H4 (cell line): ENCODE measurements at regions not wholly inside any gene's neighbourhood (a gene's known extent, or its start where the extent isn't known, plus 50 kb on each side); places are given as distances from the start of the nearest gene placed in this dataset.

Experiments
- DNase-seq: peaks from one replicate; pipeline ENCODE4 v3.0.0-alpha.2; 2015; ENCODE audit warnings: low spot score

DNA sequence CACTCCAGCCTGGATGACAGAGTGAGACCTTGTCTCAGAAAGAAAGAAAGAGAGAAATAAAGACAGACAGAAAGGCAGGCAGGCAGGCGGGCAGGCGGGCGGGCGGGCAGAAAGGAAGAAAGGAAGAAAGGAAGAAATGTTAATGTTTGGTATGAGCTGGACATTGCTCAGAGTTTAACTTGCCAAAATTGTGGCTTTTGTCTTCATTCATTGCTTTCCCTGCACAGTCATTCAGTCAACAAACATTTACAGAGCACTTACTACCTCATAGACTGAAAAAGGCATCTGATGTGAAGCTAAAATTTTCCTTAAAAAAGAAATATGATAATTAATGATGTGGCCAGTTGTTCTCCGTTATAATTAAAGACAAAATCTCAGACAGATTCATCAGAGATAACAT is 247.1 kb downstream of the SPTSSA start:
- DNase-seq: no peak

DNA sequence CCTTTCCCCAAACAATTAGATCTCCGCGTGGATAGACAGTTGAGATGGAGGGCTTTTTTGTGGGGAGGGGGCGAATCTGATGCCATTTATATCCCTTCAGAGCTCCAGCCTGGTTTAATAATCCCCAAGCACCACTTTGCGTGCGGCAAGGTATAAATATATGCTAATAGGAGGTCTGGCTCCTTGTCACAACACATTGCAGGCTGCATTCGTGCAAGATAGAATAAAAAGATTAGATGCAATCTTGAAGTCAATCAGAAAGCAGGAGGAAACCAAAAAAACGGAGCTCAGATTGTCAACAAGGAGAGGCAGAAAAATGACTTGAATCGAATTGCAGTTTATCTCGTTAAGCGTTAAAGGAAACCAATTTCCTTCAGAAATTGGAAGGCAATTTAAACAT is 248.7 kb downstream of the SPTSSA start:
- DNase-seq: no peak

DNA sequence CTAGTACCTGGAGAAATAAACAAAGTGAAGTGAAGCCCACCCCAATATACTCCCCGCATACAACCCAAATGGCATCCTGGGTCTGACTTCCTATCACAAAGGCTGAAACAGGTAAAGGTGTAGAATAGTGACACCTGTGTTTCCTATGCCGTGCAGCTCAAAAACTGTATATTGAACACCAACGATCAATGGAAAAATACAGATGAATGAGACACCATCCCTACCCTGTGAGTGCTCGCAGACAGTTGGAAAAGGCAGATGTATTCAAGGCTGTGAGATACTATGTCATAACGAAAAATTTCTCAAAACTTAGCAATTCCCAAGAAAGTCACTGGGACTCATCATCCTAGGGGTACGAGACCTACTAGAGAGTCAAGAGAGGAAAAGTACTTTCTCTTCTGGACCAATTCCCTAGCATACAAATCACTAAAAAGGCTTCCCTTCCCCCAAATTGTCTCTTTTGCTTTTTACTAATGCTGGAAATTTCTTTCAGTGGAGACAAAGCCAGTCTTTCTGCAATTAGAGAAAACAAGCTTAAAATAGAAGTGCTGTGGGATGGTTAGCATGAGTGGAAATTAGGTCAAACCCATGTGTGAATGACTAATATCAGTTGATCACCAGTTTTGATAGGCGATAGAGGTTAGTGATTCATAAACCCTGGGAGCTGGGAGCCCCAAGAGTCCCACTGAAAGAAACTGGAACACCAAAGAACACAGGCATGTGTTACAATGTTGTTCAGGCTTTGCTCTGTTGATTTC is 249.7 kb downstream of the SPTSSA start:
- DNase-seq: no peak

DNA sequence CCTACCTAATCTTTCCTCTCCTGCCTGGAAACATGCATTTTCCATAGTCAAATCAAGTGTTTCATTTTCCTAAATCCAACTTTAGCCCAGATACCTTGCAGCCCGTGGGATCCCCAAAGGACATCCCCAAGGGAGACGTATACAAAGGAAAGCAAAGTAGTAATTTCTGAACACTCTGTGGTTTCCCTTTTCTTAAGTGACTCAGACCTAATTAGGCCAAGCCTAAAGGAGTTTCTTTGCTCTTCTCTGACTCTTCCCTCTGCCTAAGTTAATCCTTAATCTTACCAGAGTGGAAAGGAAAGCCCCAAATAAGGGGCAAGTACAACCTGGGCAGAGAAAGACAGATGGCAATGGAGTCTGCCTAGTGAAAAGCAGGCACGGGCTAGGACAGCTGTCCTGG is 250.3 kb downstream of the SPTSSA start:
- DNase-seq: peak; percentile 19

DNA sequence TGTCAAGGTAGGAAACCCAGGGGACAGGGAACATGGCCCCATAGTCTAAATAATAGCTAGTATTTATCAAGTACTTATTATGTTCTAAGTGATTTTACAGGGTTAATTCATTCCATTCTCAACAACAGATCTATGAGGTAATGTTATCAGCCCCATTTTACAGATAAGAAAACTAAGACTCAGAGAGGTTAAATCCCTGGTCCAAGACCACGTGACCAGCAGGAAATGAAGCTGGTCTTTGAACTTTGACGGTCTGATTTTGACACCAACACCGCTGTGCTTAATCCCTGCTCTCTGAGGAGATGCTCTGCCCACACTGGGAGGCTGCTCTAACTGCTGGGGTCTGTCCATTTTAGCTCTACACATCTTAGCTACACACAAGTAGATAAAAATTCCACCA is 253.5 kb downstream of the SPTSSA start:
- no peak for DNase-seq

DNA sequence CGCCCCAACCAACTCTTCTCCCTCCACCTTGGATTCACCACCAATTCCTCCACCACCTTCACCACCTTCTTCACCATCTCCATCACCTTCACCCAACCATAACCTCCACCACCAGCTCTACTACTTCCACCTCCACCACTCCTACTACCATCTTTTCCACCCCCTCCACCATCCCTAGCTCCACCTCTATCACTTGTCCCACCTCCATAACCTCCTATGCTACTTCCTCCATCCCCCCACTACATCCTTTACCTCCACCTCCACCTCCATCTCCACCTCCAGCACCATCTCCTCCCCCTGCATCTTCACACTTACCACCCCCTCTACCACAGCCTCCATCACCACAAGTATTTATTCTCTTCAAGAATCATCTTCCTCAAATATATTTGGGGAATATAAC is 254.9 kb upstream of the EGLN3 start:
- no peak for DNase-seq

DNA sequence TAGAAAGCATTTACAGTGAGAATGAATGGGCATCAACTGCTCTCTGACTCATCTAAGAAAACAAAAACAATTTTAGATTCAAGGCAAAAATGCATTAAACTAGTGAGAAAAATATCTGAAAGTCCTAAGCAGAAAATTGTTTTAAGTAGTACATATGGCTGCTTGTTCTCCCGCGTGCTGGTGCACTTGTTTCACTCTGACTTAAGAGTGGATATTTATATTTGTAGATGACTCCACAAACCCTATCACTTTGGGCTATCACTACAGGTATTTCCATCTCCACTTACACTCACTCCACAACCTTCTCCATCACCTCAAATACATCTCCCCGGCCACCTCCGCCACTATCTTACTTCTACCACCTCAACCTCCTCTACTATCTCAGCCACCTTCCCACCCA is 253.9 kb upstream of the EGLN3 start:
- DNase-seq: no peak

DNA sequence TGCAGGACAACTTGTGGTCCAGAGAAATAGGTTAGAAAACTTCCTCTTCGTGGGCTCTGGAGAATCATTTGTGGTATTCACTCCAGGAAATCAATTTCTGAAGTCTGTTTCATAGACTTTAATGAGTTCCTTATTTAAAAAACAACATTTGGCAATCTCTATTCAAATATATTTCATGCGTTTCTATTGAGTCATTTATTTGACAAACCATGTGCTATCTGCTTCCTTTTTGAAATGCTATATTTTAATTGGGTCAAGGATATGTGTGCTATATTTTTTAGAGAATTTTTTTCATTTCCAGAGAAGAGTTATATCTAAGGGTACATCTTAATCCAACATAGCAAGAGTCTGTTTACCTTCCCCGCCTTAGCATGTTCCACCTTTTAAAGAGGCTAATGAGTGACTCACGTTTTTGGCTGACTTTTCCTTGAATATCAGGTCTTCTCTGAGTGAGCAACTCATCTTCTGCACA is 252.4 kb upstream of the EGLN3 start:
- no peak for DNase-seq

DNA sequence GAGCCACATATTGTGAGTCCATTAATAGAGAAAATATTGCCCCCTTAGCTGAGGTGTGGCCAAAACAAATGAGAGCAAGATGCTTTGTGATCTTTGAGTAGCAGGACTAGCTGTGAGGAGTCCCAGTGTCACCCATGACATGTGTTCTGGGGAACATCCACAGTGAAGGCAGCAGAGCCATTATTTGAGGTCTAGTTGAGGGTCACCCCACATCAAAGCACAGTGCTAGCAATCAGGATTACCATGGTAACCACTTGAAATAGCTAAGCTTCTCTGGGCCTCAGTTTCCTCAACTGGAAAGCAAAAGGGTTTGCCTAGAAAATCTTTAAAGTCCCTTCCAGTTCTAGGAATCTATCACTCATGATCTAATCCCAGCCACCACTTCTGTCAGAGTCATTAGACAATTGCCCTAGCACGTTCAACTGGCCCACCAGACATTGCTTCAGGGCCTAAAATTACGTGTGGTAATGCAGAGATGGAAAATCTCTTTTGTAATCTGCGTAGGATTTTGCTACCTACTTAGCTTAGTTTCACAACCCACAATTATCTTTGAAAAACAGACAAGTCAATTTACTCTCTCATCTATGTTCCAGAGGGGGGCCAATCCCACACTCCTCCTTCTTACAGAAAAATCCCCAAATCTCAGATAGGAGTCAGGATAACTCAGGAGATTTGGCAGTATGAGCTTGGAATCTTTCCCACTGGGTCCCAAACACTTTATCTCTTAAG is 251.2 kb upstream of the EGLN3 start:
- DNase-seq: no peak

DNA sequence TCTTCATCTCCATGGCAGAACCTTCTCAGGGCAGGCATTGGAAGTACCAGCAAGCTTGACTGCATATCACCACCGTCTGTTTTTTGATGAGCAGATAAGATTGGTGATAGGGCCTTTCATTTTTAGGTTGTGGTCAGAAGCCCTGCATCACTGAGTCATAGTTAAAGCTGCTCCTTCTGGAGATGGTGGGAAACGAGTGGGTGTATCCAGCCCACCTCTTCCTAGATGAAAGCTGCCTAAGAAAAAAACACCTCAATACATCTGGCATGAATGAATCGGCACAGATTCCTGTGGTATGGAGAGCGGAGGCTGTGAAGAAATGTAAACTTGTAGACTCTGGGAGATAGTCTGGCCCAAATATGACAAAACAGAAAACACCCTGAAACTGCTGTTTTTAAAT is 248.7 kb upstream of the EGLN3 start:
- peak; percentile 69 for DNase-seq

DNA sequence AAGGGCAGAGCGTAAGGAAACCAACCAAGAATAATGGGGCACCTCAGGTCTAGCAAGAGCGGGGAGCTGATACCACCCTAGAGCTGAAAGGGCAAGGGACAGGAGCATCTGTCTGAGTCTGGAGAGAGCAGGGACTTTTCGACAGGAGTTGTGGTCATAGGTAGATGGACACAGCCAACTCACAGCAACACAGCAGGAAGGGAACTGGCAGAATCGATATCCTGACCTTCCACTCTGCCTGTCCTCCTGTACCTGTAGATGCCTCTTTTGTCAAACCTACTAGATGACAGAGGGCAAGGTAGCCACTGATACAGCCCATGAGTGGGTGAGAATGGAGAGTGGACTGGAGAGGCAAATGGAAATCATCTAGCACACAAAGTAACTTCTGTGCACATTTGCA is 247.2 kb upstream of the EGLN3 start:
- no peak for DNase-seq

DNA sequence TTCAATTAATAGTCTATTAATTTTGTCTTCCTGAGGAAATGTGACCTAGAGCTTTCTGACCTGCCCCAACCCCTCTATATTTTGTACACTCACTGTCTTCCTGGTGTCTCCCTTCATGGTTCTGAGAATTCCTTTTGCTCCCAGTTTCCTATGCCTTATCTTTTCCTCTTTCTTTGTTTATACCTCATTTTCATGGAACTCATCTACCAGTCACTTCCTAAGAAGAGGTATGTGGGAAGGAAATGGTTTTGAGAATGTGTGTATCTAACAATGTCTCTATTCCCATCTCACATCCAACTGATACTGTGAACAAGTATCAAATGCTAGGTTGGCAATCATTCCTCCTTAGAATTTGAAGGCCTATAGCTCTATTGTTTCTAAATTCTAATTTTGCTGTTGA is 245.1 kb upstream of the EGLN3 start:
- DNase-seq: no peak

DNA sequence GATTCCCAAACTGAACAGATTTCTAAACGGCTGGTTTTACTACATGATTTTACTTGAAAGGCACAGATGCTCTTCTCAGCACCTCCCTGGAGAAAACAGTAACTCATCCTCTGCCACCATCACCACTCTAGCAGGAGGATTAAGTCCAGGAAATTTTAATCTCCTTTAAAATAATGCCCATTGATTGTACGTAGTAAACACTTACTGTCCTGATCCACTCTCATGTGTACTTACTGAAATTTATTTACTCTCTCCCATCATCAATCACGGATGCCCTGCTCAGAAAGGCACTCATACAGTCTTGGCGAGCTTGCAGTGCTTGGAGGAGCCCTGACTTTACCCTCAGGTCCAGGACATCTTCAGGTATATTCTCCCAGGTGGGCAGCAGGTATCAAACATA is 239.8 kb upstream of the EGLN3 start:
- no peak for DNase-seq

DNA sequence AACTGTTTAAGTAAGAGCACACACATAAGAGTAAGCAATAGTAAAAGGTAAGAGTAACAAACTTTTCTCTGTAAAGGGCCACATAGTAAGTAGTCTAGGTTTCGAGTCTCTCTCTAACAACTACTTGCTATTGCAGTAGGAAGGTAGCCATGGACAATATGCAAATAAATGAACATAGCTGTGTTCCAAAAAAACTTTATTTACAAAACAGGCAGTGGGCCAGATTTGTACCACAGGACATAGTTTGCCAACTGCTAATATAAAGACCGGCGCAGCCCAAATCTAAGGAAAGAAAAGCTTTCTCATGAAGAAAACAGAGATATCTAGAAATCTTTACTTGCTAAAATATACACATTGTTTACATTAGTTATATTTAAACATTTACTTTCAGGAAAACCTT is 239.0 kb upstream of the EGLN3 start:
- no peak for DNase-seq

DNA sequence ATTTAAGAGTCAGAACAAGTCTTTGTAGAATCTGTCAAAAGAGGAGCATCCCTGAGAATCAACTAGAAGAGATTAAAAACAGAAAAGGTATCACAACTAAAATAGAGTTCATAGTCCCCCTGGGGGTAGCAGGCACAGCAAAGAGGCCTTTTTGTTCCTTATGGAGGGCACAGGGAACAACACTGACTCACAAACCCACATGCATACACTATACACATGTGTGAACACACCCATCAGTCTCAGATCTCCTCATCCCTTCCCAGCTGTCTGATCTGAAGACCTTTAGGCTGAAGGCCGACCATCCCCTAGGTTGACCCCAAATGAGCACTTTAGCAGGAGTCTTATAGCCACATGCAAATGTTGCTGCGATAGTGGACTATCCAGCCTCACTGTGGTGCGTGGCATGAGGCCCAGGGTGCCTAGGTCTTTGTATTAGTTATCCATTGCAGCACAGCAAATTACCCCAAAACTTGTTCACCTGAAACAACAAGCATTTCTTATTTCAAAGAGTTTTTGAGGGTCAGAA is 236.7 kb upstream of the EGLN3 start:
- DNase-seq: no peak

DNA sequence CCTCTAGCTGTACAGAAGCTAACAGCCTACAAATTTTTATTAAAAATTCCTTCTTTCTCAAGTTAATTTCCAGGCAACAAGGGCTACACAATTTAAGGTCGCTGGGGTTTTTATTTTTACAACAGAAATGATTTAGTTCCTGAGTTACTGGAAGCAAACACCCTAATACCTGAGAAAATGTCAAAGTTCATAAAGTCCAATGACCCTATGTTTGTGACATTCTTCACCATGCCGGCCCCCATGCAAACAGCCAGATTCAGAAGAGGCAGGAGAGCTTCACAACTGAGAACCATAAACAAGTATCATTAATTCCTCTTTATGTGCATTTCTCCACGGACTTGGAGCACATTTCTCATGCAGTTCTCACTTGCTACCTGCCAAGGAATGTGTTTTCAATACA is 236.2 kb upstream of the EGLN3 start:
- DNase-seq: no peak

DNA sequence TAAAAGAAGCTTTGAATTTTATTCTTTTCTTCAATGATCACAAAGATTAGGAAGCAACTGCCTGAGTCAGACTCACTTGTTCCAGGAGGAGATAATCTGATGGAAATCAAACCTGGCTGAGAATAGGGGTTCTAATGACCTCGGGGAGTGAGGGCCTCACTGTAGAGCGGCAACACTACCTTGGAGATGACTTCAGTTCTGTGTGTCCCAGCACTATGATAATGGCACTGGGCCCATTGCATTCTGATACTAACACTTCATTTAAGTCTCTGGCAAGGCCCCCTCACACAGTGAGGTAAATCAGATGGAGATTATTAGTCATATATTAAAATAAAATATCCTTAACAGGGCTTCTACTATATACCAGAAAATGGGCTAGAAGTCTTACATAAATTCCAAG is 233.3 kb upstream of the EGLN3 start:
- no peak for DNase-seq

DNA sequence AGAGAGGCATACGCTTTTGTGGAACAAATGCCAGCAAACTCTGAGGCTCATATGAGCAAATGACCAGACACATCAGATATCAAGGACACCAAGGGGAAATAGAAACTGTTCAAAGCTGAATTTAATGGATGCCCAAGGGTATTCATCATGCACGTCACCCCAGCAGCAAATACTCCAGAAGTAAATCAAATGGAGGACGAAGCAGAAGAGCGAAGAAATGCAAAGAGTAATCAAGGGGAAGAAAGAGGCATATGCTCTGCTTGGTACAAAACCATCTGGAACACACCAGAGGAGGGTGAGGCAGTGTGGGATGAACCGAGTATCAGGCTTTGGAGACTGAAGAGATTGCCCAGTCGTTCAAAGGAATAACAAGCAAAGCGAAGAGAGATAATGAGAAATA is 232.6 kb upstream of the EGLN3 start:
- no peak for DNase-seq

DNA sequence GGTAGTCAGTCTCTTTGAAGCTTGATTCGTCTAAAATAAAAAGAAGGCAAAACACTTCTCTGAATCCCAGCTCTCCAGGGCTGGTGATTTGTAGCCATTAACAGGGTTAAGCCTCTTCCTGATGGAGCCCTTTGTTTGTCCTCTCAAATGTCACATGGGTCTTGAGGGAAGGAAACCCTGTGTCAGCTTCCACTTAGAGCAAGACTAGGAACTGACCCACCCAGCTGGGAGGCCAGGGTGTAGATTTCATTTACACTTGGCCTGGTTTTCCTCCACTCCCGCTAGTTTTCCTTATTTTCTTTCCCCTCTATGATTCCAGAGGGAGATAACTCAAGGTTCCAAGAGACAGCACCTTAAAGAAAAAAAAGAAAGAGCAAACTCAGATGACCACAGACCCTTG is 230.5 kb upstream of the EGLN3 start:
- no peak for DNase-seq

DNA sequence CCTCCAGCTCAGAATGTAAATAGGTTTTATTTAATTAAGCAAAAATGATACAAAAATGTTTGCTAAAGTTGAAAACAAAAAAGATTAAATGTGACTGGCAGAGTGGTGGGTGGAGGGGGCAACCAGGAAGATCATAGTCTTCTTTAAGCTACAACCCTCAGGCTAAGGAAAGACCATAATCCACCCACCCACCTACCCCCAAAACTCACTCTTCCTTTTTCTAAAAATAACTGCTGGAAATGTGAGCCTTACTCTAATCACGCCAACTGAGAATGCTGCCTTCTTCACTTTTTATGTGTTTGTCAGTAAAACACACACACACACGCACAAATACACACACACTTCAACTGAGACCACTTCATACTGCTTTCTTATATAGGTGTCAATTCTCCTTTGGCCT is 230.0 kb upstream of the EGLN3 start:
- no peak for DNase-seq

DNA sequence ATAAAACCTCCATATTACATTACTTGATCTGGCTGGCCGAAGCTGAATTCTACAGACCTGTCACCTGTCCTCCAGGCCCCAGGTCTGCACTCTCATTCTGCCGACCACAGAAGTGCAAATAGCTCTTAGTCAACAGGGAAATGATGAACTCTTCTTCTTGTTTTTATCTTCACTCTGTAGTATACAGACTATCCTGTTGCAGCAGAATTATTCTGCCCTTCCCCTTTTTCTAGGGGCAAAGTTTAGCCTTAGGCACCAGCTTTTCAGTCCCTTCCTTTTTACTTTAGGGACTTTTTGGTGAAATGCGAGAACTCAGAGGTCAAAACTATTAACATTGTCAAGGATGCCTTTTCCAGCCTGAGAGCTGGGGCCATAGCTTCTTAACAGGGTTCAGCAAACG is 229.6 kb upstream of the EGLN3 start:
- DNase-seq: no peak

DNA sequence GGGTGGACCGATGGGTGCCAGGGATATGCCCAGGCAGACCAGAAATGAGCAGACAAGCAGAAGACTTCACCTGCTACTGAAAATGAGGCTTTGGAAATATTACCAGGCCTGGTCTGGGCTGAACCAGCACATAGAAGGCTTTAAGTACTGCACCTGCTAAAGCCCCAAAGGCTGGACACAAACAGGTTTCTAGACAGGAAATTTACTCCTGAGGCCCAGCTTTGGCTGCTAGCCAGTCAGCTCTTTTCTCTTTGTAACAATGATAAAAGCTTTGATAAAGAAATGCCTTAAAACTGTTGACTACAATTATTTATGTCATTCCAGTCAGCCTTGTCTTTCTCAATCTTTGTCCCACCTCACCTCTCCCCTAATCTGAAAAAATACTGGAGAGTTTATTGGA is 228.9 kb upstream of the EGLN3 start:
- DNase-seq: no peak

DNA sequence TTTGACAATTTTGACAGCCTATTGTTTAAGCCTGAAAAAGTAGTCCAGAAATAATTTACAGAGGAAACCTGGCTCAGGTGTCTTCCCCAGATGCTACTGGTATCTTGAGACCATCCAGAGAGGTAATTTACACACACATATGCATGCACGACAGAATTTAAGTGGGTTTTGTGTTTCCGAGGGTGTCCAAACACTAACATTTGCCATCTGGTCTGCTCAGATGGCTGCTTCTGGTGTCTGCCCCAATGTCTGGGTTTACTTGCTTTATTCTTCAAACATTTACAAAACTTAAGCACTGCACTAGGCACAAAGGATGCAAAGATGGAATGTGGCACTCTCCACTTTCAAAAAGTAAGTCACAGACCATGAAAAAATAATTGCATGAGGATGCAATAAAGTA is 226.6 kb upstream of the EGLN3 start:
- DNase-seq: no peak
